MCF 10A (cell line): ENCODE measurements at regions not wholly inside any gene's neighbourhood (a gene's known extent, or its start where the extent isn't known, plus 50 kb on each side); places are given as distances from the start of the nearest gene placed in this dataset.
"Not testable (repeated sequence)": the region's sequence is repeated elsewhere in the genome, so short reads cannot be mapped to it uniquely, and the experiment has no call there.

ENCODE experiments used
- BruUV-seq: library from RNA; stranded (reverse); fragments of 400-500 nt; replicated peaks from 2 replicates; lab custom pipeline; 2021; lab: Mats Ljungman, UMichigan
- CTCF ChIA-PET: fragments of 300-600 bp; sonication (Branson Sonifier 250); formaldehyde crosslinking; extraction: SDS; loops from one replicate; lab custom pipeline; 2021; ENCODE audit warnings: antibody characterized with exemption, inconsistent platforms; lab: Yijun Ruan, JAX
- POLR2A ChIA-PET: fragments of 300-600, 350-650 bp; sonication (Branson Sonifier 250); formaldehyde crosslinking; extraction: SDS; loops from one replicate; lab custom pipeline; 2020; ENCODE audit warnings: antibody characterized with exemption, inconsistent platforms; lab: Yijun Ruan, JAX
- DNase-seq: peaks from one replicate; pipeline ENCODE4 v3.0.0-alpha.2; 2018; ENCODE audit not compliant: unreplicated experiment
- H3K27ac Mint-ChIP-seq: one replicate; pipeline ENCODE4 v1.8.0; 2022; ENCODE audit warnings: mild to moderate bottlenecking, low read depth, mixed read lengths; ENCODE audit not compliant: unreplicated experiment
- H3K27me3 Mint-ChIP-seq: one replicate; pipeline ENCODE4 v1.8.0; 2022; ENCODE audit warnings: mixed read lengths; ENCODE audit not compliant: insufficient read depth, unreplicated experiment
- H3K36me3 Mint-ChIP-seq: one replicate; pipeline ENCODE4 v1.8.0; 2022; ENCODE audit warnings: mild to moderate bottlenecking, moderate library complexity, mixed read lengths; ENCODE audit not compliant: insufficient read depth, unreplicated experiment
- H3K4me1 Mint-ChIP-seq: one replicate; pipeline ENCODE4 v1.8.0; 2022; ENCODE audit warnings: mixed read lengths; ENCODE audit not compliant: insufficient read depth, unreplicated experiment
- H3K4me3 Mint-ChIP-seq: one replicate; pipeline ENCODE4 v1.8.0; 2022; ENCODE audit warnings: mild to moderate bottlenecking, moderate library complexity, mixed read lengths; ENCODE audit not compliant: unreplicated experiment
- H3K9me3 Mint-ChIP-seq: one replicate; pipeline ENCODE4 v1.8.0; 2022; ENCODE audit warnings: mixed read lengths; ENCODE audit not compliant: unreplicated experiment
- intact Hi-C: fragments of 100-400 bp; cut with micrococcal nuclease; formaldehyde crosslinking; loops from 2 replicates; pipeline ENCODE4 v1.14.1; 2022
- TF ChIP-seq, protein P1 (sequence below): fragments of 200-600 bp; IDR thresholded peaks from one replicate; pipeline ENCODE4 v1.8.0; 2022; ENCODE audit warnings: antibody characterized with exemption, mild to moderate bottlenecking; ENCODE audit not compliant: unreplicated experiment

- TF ChIP-seq, protein P1, sequence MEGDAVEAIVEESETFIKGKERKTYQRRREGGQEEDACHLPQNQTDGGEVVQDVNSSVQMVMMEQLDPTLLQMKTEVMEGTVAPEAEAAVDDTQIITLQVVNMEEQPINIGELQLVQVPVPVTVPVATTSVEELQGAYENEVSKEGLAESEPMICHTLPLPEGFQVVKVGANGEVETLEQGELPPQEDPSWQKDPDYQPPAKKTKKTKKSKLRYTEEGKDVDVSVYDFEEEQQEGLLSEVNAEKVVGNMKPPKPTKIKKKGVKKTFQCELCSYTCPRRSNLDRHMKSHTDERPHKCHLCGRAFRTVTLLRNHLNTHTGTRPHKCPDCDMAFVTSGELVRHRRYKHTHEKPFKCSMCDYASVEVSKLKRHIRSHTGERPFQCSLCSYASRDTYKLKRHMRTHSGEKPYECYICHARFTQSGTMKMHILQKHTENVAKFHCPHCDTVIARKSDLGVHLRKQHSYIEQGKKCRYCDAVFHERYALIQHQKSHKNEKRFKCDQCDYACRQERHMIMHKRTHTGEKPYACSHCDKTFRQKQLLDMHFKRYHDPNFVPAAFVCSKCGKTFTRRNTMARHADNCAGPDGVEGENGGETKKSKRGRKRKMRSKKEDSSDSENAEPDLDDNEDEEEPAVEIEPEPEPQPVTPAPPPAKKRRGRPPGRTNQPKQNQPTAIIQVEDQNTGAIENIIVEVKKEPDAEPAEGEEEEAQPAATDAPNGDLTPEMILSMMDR, result no peak
- Mint-ChIP-seq H3K27me3 (no peaks in the 10 kb centered on the region), H3K36me3 (no peaks in the 10 kb centered on the region), H3K4me3 (no peak overlapping the region), H3K4me1 (peaks cover 5% of the 10 kb centered on the region), H3K27ac (no peak overlapping the region), H3K9me3 (no peaks in the 10 kb centered on the region)
- ChIA-PET POLR2A (no interaction called here), CTCF (no interaction called here)
- no peak for DNase-seq
- intact Hi-C loops, result no loop called here
- BruUV-seq, result no TSS peak
Measured at GRCh38 chr6:147453361-147453760, 55.1 kb upstream of the SAMD5 start.

DNA sequence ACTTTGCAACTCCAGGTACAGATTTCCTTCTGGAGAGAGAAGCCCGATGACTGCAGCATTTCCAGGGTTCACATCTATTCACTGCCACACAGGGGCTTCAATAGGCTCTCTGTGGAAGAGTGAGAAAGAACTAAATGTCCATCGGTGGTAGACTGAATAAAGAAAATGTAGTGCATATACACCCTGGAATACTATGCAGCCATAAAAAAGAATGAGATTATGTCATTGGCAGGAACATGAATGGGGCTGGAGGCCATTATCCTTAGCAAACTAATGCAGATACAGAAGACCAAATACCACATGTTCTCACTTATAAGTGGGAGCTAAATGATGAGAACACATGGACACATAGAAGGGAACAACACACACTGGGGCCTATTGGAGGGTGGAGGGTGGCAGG is 53.6 kb upstream of the SAMD5 start:
- CTCF ChIA-PET, BruUV-seq, H3K9me3 Mint-ChIP-seq, H3K36me3 Mint-ChIP-seq, H3K27me3 Mint-ChIP-seq, intact Hi-C loops, H3K27ac Mint-ChIP-seq, DNase-seq, POLR2A ChIA-PET, H3K4me1 Mint-ChIP-seq, H3K4me3 Mint-ChIP-seq: not testable (repeated sequence)
